ENCODE measurements at regions not wholly inside any gene's neighbourhood (a gene's known extent, or its start where the extent isn't known, plus 50 kb on each side); places are given as distances from the start of the nearest gene placed in this dataset.

DNA sequence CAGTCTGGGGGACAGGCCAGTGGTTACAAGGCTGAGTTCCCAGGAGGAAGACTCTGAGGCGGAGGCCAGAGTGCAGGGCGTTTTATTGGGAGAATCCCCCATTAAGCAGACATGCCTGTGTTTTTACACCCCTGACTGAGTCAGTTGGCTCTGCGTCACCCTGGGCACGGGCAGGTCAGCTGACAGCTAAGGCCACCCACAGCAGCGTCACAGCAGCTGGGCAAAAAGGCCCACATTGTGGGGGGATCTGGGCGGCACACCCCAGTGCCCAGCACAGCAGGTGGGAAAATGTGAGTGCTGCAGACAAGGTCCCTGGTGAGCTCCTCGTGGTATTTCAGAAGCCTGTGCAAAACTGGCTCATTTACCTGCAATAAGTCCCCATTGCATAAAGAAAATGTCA is 184.7 kb downstream of the AACS start:
- TF ChIP-seq CTCF (IDR thresholded peaks at IDR 0.05 in 4 of 5, conservative IDR thresholded peaks at IDR 0.05 in 1 of 5) (no peak), POLR2A (IDR thresholded peaks at IDR 0.05) (no peak)

Measured in gastrocnemius medialis (tissue), 4 donors.